PFSK-1 (cell line): ENCODE measurements at regions not wholly inside any gene's neighbourhood (a gene's known extent, or its start where the extent isn't known, plus 50 kb on each side); places are given as distances from the start of the nearest gene placed in this dataset.

Experiments
- FOXP2 ChIP-seq: optimal IDR thresholded peaks from 2 replicates; pipeline ENCODE3; 2011; ENCODE audit warnings: borderline replicate concordance, control low read depth, inconsistent platforms; ENCODE audit not compliant: insufficient read depth; ENCODE audit errors: extremely low read length, extremely low read depth
- POLR2AphosphoS5 ChIP-seq: IDR thresholded peaks from 2 replicates; pipeline ENCODE4 v1.6.1; 2012; ENCODE audit warnings: low read depth, mild to moderate bottlenecking, control low read depth, low read length, moderate library complexity
- REST ChIP-seq, 2 experiments: IDR thresholded peaks; 2 replicates each; pipeline versions ENCODE4 v1.6.1 to v1.8.0; 2011 to 2012; ENCODE audit warnings: low read depth in 2 of 2, low read length in 2 of 2, control low read depth in 1 of 2, inconsistent platforms in 1 of 2, mild to moderate bottlenecking in 1 of 2, moderate library complexity in 1 of 2; ENCODE audit not compliant: insufficient read depth in 1 of 2
- SIN3A ChIP-seq: IDR thresholded peaks from 2 replicates; pipeline ENCODE4 v1.6.1; 2012; ENCODE audit warnings: mild to moderate bottlenecking, low read length, moderate library complexity, borderline replicate concordance; ENCODE audit not compliant: insufficient read depth
- TAF1 ChIP-seq: IDR thresholded peaks from 2 replicates; pipeline ENCODE4 v1.6.1; 2012; ENCODE audit warnings: low read length, control low read depth, borderline replicate concordance; ENCODE audit not compliant: insufficient read depth

- TF ChIP-seq TAF1 (no peak), FOXP2 (no peak), SIN3A (no peak), REST (IDR thresholded peaks at IDR 0.05; ENCODE audit: insufficient read depth in 1 of 2, low read depth in 2 of 2, low read length in 2 of 2) (no peak), POLR2AphosphoS5 (no peak)
Observed at GRCh38 chr1:182331387-182331786, 60.2 kb downstream of the GLUL start.

DNA sequence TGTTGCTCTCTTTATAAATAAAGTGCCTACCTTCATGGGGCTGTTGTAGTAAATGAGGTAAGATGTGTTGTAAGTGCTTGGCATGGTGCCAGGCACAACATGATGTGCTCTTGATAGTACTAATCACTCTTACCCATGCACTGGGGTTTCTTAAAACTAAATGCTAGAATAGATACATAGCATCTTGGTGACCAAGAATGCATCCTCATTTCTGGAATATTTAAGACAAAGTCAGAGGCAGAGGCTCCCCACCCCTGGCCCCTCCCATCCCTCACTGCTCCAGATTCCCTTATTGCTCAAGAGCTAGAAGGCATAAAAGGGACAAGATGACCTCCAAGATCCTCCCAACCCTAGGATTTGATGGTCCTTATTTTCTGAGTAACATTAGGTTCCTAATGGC is 61.3 kb downstream of the GLUL start:
- TF ChIP-seq FOXP2: no peak
- no peak for TF ChIP-seq SIN3A
- TF ChIP-seq POLR2AphosphoS5: no peak
- TF ChIP-seq TAF1: no peak
- no peak for TF ChIP-seq REST (IDR thresholded peaks at IDR 0.05; ENCODE audit: insufficient read depth in 1 of 2, low read depth in 2 of 2, low read length in 2 of 2)

DNA sequence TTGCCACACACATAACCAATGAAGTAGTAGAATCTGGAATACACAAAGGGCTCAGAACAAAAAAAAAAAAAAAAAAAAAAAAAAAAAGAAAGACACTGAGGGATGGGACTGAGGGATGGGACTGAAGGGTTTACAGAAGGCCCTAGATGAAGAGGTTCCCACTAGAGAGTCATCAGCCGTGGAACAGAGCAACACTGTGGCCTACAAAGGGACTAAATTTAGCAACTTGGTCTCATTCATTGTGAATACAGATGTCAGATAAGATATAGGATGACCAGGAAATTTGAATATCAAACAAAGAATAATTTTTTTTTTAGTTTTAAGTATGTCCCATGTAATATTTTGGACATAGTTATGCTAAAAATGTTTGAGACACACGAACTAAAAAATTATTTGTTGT is 62.1 kb downstream of the GLUL start:
- TF ChIP-seq POLR2AphosphoS5 (no peak), SIN3A (no peak), TAF1 (no peak), FOXP2 (no peak)

GRCh38 chr1:182328591-182328990 is 63.0 kb downstream of the GLUL start:
- TF ChIP-seq TAF1: no peak
- TF ChIP-seq FOXP2: no peak
- TF ChIP-seq SIN3A: no peak
- TF ChIP-seq REST (IDR thresholded peaks at IDR 0.05; ENCODE audit: insufficient read depth in 1 of 2, low read depth in 2 of 2, low read length in 2 of 2): no peak
- TF ChIP-seq POLR2AphosphoS5: no peak

GRCh38 chr1:182325339-182325738 is 66.3 kb downstream of the GLUL start:
- no peak for TF ChIP-seq SIN3A

- TF ChIP-seq TAF1: no peak
- no peak for TF ChIP-seq REST (IDR thresholded peaks at IDR 0.05; ENCODE audit: insufficient read depth in 1 of 2, low read depth in 2 of 2, low read length in 2 of 2)
- no peak for TF ChIP-seq FOXP2
- TF ChIP-seq POLR2AphosphoS5: no peak
- TF ChIP-seq SIN3A: no peak
Observed at GRCh38 chr1:182317611-182318161, 73.9 kb downstream of the GLUL start.
